ENCODE measurements at regions not wholly inside any gene's neighbourhood (a gene's known extent, or its start where the extent isn't known, plus 50 kb on each side); places are given as distances from the start of the nearest gene placed in this dataset.

DNA sequence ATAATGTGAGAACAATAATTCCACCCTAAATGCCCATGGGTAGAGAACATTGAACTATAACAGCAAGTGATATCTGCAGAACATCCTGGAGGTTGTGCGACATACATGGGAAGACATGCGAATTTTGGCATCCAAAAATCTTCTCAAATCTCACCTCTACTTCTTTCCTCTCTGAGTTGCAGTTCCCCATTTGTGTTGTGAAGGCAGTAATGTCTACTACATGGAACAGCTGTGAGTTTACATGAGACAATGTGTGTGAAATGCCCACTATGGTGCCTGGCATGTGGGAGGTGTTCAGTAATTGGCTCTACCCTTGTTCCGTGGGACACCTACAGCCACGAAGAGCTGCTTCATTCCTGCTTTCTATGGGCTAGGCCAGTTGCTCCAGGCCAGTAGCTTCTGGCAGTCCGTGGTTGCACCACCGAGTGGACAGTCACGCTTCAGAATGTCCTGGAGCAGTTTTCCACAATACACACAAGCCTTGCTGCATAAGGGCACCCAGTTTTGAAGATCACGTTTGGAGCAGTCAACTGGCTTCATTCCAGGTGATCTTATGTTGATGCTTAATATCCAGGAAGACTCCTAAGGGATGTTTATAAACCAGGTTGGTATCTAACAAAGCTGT is 297.7 kb downstream of the DEPDC1B start:
- 50% methylated on average over 3 of the region's 8 CpGs; no CpG with 5 or more reads in 1 of the 2 experiments for WGBS, 2 experiments (ENCODE audit: extremely low coverage in 2 of 2, insufficient read length in 1 of 2)
- Histone ChIP-seq H3K23ac (ENCODE audit: low read depth, low read length) (no peak overlapping the region), H3K4me2 (ENCODE audit: low read depth, low read length) (no peak overlapping the region), H4K91ac (ENCODE audit: insufficient read depth, low read depth, low read length) (no peak overlapping the region), H2AFZ (replicated peaks; ENCODE audit: low read length, poor library complexity) (no peak overlapping the region), H2BK120ac (ENCODE audit: low read depth, low read length) (no peak overlapping the region), H3K79me1 (ENCODE audit: low read depth in 1 of 2, low read length in 2 of 2) (no peaks in the 10 kb centered on the region), H3K9me1 (ENCODE audit: insufficient read depth, low read length) (no peaks in the 10 kb centered on the region), H2BK15ac (ENCODE audit: low read depth, low read length) (no peak overlapping the region), H3K56ac (ENCODE audit: extremely low read depth, insufficient read depth, low read length) (no peak overlapping the region), H4K8ac (ENCODE audit: low read depth in 2 of 2, low read length in 2 of 2) (no peak overlapping the region), H3K9ac (ENCODE audit: low read depth, low read length) (no peak overlapping the region), H2AK5ac (ENCODE audit: low read depth, low read length) (no peak overlapping the region), H3K4me1 (ENCODE audit: control insufficient read depth, insufficient read depth, low read length) (no peaks in the 10 kb centered on the region), H3K4ac (ENCODE audit: low read depth, low read length) (no peak overlapping the region), H4K20me1 (ENCODE audit: insufficient read depth, low read length) (no peaks in the 10 kb centered on the region), H3K27me3 (ENCODE audit: control insufficient read depth, insufficient read depth, low read length) (no peaks in the 10 kb centered on the region), H2BK5ac (ENCODE audit: low read depth, low read length, poor library complexity, severe bottlenecking) (no peak overlapping the region), H3K9me3 (ENCODE audit: control insufficient read depth, insufficient read depth, low read length) (no peaks in the 10 kb centered on the region), H3K14ac (replicated peaks; ENCODE audit: low read depth, low read length) (no peak overlapping the region), H2AK9ac (replicated peaks; ENCODE audit: low read depth, low read length, poor library complexity) (no peak overlapping the region), H3K36me3 (ENCODE audit: control insufficient read depth, insufficient read depth, low read length) (no peaks in the 10 kb centered on the region), H3K18ac (ENCODE audit: low read depth, low read length) (no peak overlapping the region), H3K4me3 (ENCODE audit: insufficient read depth, low read depth, low read length) (no peak overlapping the region), H2BK20ac (ENCODE audit: low read depth, low read length) (no peak overlapping the region), H4K5ac (ENCODE audit: low read depth, low read length) (no peak overlapping the region), H3K27ac (ENCODE audit: insufficient read depth, low read length) (no peak overlapping the region)
- DNase-seq (no peak), ATAC-seq (ENCODE audit: low read depth) (no peak)
- POLR2A ChIA-PET (ENCODE audit: unreplicated experiment): no interaction called here
- intact Hi-C loops (cut with micrococcal nuclease) (no loop called here), in situ Hi-C loops (cut with MboI; ENCODE audit: low sequenced_read_pairs) (no loop called here), dilution Hi-C loops (cut with HindIII; ENCODE audit: low sequenced_read_pairs, unreplicated experiment) (no loop called here)
- no TSS peak for BruUV-seq (replicated peaks)
- no peak for TF ChIP-seq NFE2L2 (IDR thresholded peaks at IDR 0.05; ENCODE audit: low read depth, low read length)
- CTCF ChIA-PET: no interaction called here
